Duodenal mucosa (tissue), 2 donors: ENCODE measurements at regions not wholly inside any gene's neighbourhood (a gene's known extent, or its start where the extent isn't known, plus 50 kb on each side); places are given as distances from the start of the nearest gene placed in this dataset.

Source experiments
- H3K27ac ChIP-seq: one replicate; pipeline ENCODE4 v1.7.0; 2013; ENCODE audit warnings: low read depth, low read length
- H3K27me3 ChIP-seq, 2 donors: one replicate each; pipeline ENCODE4 v1.7.0; 2013; ENCODE audit warnings: low read length in 2 of 2, control low read depth in 1 of 2; ENCODE audit not compliant: insufficient read depth in 2 of 2, control insufficient read depth in 1 of 2
- H3K36me3 ChIP-seq, 2 donors: one replicate each; pipeline ENCODE4 v1.7.0; 2013; ENCODE audit warnings: low read length in 2 of 2, control low read depth in 1 of 2; ENCODE audit not compliant: insufficient read depth in 2 of 2, control insufficient read depth in 1 of 2
- H3K4me1 ChIP-seq, 2 donors: one replicate each; pipeline ENCODE4 v1.7.0; 2013; ENCODE audit warnings: low read length in 2 of 2, control low read depth in 1 of 2; ENCODE audit not compliant: insufficient read depth in 2 of 2, control insufficient read depth in 1 of 2
- H3K4me3 ChIP-seq, 2 donors: one replicate each; pipeline ENCODE4 v1.7.0; 2013; ENCODE audit warnings: low read length in 2 of 2, low read depth in 1 of 2
- H3K9ac ChIP-seq, 2 donors: one replicate each; pipeline ENCODE4 v1.7.0; 2013; ENCODE audit warnings: low read length in 2 of 2, low read depth in 1 of 2
- H3K9me3 ChIP-seq, 2 donors: one replicate each; pipeline ENCODE4 v1.7.0; 2013; ENCODE audit warnings: low read length in 2 of 2, control low read depth in 1 of 2; ENCODE audit not compliant: control insufficient read depth in 1 of 2

DNA sequence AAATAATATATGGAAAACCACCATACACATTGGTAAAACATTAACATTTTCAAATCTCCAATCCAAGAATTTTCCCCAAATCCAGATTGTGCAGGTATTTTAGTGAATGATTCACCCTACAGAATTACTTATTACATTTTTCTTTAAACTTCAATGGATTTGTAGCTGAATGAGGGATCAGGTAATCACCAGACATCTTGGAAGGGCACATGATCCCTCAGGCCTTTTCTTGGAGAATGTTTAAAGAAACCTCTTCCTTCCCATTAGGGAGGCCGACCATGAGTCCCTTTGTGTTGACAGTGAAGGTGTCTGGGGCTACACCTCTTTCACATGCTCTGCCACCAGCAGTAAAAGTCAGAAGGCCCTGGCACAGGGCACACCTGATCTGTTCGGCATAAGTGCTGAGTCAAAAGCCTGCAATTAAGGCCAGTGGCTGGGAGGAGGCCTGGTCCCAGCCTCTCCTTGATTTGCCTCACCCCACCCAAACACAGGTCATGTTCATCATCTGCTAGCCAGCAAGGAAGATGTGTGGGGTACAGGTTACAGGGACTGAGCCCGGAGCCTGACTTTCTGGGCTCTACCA, 207.7 kb downstream of the SNX10 start:
- H3K4me1 ChIP-seq = no peaks in the 10 kb centered on the region
- peaks cover 0 to 8% of the 10 kb centered on the region in 2 donors for H3K27me3 ChIP-seq
- H3K4me3 ChIP-seq = no peak overlapping the region
- no peak overlapping the region for H3K9ac ChIP-seq
- no peaks in the 10 kb centered on the region for H3K36me3 ChIP-seq
- H3K9me3 ChIP-seq = no peaks in the 10 kb centered on the region
- H3K27ac ChIP-seq = no peak overlapping the region

- no peak overlapping the region for H3K4me3 ChIP-seq
- H3K36me3 ChIP-seq = no peaks in the 10 kb centered on the region
- H3K9me3 ChIP-seq = no peaks in the 10 kb centered on the region
- no peaks in the 10 kb centered on the region for H3K4me1 ChIP-seq
- peaks cover 0 to 8% of the 10 kb centered on the region in 2 donors for H3K27me3 ChIP-seq
- no peak overlapping the region for H3K9ac ChIP-seq
- H3K27ac ChIP-seq = no peak overlapping the region
These were observed 209.2 kb downstream of the SNX10 start for GRCh38 chr7:26500749-26501352.

DNA sequence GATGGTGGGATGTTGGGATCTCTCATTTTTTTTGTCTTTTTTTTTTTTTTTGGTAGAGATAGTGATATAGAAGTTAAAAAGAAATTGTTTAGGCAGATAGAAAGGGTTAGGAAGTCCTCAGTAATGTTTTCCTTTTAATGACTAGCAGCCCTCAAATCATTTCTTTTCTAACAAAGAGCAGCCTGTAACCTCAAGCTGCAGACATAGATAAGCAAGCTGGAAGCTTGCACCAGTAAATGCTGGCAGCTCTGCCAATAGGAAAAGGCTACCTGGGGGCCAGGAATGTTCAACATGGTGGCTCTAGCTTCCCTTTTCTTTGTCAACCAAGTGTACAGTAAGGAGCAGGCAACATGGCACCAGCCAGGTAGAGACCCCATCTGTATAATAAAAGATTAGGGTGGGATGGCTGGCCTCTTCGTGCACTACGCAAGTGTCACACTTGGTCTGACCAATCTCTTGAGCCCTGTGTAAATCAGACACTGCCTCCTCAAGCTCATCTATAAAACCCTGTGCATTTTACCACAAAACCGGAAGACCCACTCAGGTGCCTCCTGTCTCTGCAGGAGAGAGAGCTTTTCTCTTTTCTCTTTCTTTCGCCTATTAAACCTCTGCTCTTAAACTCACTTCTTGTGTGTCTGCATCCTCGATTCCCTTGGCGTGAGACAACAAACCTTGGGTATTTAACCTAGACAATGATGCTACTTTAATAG, 212.9 kb downstream of the SNX10 start:
- peaks cover 0 to 8% of the 10 kb centered on the region in 2 donors for H3K27me3 ChIP-seq
- H3K36me3 ChIP-seq = no peaks in the 10 kb centered on the region
- H3K9ac ChIP-seq = no peak overlapping the region
- no peak overlapping the region for H3K4me3 ChIP-seq
- H3K27ac ChIP-seq = no peak overlapping the region
- no peaks in the 10 kb centered on the region for H3K9me3 ChIP-seq
- H3K4me1 ChIP-seq = no peaks in the 10 kb centered on the region

- Histone ChIP-seq H3K27me3 (peaks cover 0 to 8% of the 10 kb centered on the region in 2 donors), H3K9me3 (no peaks in the 10 kb centered on the region), H3K36me3 (no peaks in the 10 kb centered on the region), H3K9ac (no peak overlapping the region), H3K4me3 (no peak overlapping the region), H3K27ac (no peak overlapping the region), H3K4me1 (no peaks in the 10 kb centered on the region)
These were observed 214.5 kb downstream of the SNX10 start for GRCh38 chr7:26506196-26506595.

DNA sequence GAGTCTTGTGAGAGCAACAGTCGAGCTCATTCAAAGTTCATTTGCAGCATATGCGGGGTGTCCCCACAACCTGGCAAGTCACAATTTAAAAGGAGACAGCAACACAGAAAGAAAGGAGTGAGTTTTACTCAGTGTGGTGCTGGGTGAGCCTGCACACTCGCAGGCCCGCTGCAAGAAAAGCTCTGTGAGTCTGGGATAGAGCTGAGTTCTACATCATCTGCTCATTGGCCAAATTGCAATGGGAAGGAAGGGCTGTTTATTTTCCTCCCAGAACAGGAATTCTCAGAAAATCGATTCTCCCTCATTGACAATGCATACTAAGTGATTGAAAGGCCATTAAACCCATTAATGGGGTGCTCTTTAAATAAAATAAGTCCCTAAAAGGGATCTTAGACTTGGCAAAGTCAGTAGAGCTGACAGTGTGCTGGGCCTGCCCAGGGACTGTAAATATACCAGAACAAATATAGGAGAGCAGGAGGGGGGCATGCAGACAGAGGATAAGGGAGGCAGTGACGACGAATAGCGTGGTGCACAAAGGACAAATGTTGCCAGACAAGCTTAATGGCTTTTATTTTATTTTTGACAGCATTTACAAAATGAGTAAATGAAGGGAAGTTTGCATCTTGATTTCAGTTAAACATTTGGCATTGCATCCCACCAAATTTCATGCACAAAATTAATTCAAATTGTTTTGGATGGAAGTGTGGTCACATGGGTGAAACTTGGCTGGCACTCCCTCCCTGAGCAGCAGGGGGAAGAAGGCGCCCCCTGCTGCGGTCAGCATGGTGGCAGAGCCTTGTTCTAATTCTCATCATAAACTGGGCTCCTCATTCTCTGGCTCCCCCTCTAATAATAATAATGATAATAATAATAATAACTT, 215.7 kb downstream of the SNX10 start:
- H3K9ac ChIP-seq = no peak overlapping the region

GRCh38 chr7:26508481-26508880, 216.8 kb downstream of the SNX10 start:
- Histone ChIP-seq H3K9ac (no peak overlapping the region), H3K27me3 (no peaks in the 10 kb centered on the region), H3K4me1 (no peaks in the 10 kb centered on the region), H3K36me3 (no peaks in the 10 kb centered on the region), H3K4me3 (no peak overlapping the region), H3K9me3 (no peaks in the 10 kb centered on the region), H3K27ac (no peak overlapping the region)

More for the DNA sequence above, 215.7 kb downstream of the SNX10 start:
- H3K4me1 ChIP-seq = no peaks in the 10 kb centered on the region
- no peak overlapping the region for H3K4me3 ChIP-seq
- H3K9me3 ChIP-seq = no peaks in the 10 kb centered on the region
- peaks cover 0 to 8% of the 10 kb centered on the region in 2 donors for H3K27me3 ChIP-seq
- no peaks in the 10 kb centered on the region for H3K36me3 ChIP-seq
- no peak overlapping the region for H3K27ac ChIP-seq

GRCh38 chr7:26508917-26509316, 217.3 kb downstream of the SNX10 start:
- H3K9me3 ChIP-seq = no peaks in the 10 kb centered on the region
- H3K27me3 ChIP-seq = no peaks in the 10 kb centered on the region
- H3K36me3 ChIP-seq = no peaks in the 10 kb centered on the region
- no peak overlapping the region for H3K4me3 ChIP-seq
- no peaks in the 10 kb centered on the region for H3K4me1 ChIP-seq
- H3K27ac ChIP-seq = no peak overlapping the region
- H3K9ac ChIP-seq = no peak overlapping the region

DNA sequence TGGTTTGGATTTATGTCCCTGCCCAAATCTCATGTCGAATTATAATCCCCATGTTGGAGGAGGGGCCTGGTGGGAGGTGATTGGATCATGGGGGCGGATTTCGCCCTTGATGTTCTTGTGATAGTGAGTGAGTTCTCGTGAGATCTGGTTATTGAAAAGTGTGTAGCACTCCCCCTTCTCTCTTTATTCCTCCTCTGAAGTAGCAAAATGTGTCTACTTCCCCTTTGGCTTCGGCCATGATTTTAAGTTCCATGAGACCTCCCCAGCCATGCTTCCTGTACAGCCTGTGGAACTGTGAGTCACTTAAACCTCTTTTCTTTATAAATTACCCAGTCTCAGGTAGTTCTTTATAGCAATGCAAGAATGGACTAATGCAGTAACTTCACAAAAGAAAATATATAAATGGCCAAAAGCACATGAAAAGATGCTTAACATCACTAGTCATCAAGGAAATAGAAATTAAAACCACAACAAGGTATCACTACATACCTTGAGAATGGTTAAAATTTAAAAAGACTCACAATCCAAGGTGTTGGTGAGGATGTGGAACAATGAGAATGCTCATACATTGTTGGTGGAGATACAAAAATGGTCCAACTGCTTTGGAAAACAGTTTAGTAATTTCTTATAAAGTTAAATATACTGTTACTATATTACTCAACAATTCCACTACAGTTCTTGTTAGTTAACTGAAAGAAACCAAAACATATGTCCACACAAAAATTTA, 218.7 kb downstream of the SNX10 start:
- peaks cover 2 to 4% of the 10 kb centered on the region in 2 donors for H3K4me1 ChIP-seq
- no peak overlapping the region for H3K27ac ChIP-seq
- H3K9ac ChIP-seq = no peak overlapping the region
- no peaks in the 10 kb centered on the region for H3K36me3 ChIP-seq
- H3K9me3 ChIP-seq = no peaks in the 10 kb centered on the region
- H3K27me3 ChIP-seq = no peaks in the 10 kb centered on the region
- no peak overlapping the region for H3K4me3 ChIP-seq

- H3K27ac ChIP-seq = no peak overlapping the region
- H3K9me3 ChIP-seq = no peaks in the 10 kb centered on the region
- no peaks in the 10 kb centered on the region for H3K36me3 ChIP-seq
- H3K9ac ChIP-seq = no peak overlapping the region
- H3K4me3 ChIP-seq = no peak overlapping the region
- peaks cover 5 to 6% of the 10 kb centered on the region in 2 donors for H3K4me1 ChIP-seq
- peaks cover 0 to 4% of the 10 kb centered on the region in 2 donors for H3K27me3 ChIP-seq
These were observed 220.2 kb downstream of the SNX10 start for GRCh38 chr7:26511866-26512265.
